GM19239 (cell line): ENCODE measurements at regions not wholly inside any gene's neighbourhood (a gene's known extent, or its start where the extent isn't known, plus 50 kb on each side); places are given as distances from the start of the nearest gene placed in this dataset.
"Not testable (repeated sequence)": the region's sequence is repeated elsewhere in the genome, so short reads cannot be mapped to it uniquely, and the experiment has no call there.

Experiments used
- DNase-seq: peaks from one replicate; pipeline ENCODE4 v3.0.0; 2011; ENCODE audit warnings: low spot score; ENCODE audit not compliant: insufficient read length
- FAIRE-seq: peaks from 2 replicates; lab custom pipeline; 2011; peaks lifted over from hg19 to GRCh38; lab: Jason Lieb, UNC

- DNase-seq (no peak), FAIRE-seq (no peak)
Measured at GRCh38 chr6:26226579-26226967, 138.4 kb upstream of the BTN3A2 start.

GRCh38 chr6:26230351-26230750 is 134.6 kb upstream of the BTN3A2 start:
- FAIRE-seq (no peak), DNase-seq (no peak)

DNA sequence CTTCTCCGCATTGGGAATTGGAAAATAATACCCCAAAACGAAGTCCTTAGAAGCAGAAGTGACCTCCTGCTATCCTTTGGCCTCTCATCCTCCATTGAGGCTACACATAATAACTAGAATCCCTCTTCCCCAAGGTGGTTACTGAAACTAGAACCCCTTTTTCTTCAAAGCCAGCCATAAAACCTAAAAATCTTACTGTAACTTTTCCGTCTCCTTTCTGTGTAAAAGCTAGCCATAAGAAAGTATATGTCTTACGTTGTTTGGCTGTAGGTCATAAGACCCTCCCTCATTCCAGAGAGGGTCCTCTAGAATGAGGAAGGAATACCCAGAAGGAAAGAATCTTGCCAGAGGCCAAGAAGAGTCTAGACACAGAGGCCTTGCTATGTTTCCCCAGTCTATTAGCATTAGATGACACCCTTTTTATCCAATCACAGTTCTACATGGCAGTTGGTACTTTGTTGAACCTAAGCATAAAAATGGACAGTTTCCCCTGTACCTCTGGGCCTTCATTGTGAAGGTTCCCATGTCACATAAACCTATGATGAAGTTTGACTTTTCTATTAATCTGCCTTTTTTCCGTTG is 133.9 kb upstream of the BTN3A2 start:
- FAIRE-seq (no peak), DNase-seq (no peak)

GRCh38 chr6:26232306-26232939 is 132.6 kb upstream of the BTN3A2 start:
- DNase-seq (no peak), FAIRE-seq (no peak)

- FAIRE-seq: peak; percentile 82
- DNase-seq: no peak
Measured at GRCh38 chr6:26232940-26233648, 131.9 kb upstream of the BTN3A2 start.

DNA sequence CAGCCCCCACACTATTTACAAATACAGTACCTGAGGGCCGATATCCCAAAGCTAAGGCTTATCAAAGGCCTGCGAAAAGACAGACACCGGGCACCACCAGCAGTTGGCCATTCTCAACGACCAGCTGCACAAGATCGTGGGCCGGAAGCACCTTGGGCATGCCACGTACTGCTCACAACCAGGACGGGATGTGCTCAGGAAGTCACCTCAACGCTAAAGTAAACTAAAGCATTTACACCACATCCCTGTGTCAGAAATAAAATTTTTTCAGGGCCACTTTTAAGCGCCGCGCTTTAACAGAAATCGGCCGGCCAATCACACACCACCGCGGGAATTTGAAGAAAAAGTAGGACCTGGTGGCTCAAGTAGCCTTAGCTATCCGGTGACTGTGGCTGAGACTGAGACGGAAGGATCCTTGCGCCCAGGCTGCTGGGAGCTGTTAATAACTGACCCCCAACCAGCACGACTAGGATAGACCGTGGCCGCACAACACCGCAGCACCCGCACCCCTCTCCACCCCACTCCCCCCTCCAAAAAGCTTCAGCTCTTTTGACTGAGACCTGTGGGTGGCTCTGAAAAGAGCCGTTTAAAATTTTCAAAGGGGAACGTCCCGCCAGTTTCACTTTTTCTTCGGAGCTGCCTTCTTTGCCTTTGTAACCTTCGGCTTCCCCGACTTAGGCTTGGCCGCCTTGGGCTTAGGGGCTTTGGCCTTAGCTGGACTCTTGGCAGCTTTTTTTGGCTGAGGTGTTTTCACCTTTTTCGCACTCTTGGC is 131.2 kb upstream of the BTN3A2 start:
- FAIRE-seq (peak; percentile 94), DNase-seq (no peak)

DNA sequence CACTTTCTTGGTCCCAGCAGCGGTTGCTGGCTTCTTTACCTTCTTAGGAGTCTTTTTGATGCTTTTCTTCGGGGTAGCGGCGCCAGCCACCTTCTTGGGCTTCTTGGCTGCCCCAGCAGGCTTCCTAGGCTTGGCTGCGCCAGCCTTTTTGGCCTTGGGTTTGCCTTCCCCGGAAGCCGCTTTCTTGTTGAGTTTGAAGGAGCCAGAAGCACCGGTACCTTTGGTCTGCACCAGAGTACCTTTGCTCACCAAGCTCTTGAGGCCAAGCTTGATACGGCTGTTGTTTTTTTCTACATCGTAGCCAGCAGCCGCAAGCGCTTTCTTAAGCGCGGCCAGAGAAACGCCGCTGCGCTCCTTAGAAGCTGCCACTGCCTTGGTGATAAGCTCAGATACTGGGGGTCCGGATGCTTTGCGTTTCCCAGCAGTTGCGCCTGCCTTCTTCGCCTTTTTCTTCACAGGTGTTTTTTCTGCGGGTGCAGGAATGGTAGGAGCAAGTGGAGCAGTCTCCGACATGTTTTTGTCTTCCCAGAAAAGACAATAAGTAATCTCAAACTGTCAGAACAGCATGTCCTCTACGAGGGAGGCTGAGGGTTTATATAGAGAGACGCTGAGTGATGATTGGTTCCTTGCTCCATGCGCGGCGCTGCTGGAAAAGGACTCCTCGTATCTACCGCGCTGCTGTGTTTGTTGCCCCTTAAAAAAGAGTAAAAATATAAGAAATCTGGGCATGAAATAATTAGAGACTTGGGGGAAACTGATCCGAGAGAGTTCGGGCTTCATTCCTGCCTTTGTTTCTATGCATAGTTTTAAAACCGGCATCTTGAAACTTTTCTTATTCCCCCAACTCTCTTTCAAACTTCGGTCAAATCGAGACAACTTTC is 130.3 kb upstream of the BTN3A2 start:
- no peak for DNase-seq
- FAIRE-seq: peak; percentile 94

DNA sequence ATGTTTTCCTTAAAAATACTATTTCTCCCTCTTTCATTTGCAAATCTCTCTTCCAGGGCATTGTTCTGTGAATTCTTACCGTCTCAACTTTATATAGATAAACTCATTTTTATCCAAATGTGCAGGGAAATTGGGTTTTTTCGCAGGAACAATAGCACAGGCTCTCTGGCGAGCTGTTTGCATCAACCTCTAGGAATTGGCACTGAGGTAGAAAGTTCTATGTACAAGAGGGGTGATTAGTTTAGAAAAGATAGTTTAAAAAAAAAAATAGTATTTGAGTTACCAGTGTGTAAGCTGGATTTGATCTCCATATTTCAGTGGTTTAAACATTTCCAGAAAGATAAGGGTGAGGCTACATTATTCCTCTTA is 129.7 kb upstream of the BTN3A2 start:
- DNase-seq (no peak), FAIRE-seq (no peak)

DNA sequence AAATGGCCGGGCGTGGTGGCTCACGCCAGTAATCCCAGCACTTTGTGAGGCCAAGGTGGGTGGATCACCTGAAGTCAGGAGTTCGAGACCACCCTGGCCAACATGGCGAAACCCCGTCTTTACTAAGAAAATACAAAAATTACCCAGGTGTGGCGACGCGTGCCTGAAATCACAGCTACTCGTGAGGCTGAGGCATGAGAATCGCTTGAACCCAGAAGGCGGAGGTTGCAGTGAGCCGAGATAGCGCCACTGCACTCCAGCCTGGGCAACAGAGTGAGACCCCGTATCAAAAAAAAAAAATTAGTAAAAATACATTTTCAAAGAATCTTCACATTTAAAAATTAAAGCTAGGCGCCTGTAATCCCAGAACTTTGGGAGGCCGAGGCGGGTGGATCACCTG is 125.6 kb upstream of the BTN3A2 start:
- not testable (repeated sequence) for FAIRE-seq

GRCh38 chr6:26240157-26241032 is 124.6 kb upstream of the BTN3A2 start:
- FAIRE-seq: peak; percentile 92

More for the DNA sequence above, 125.6 kb upstream of the BTN3A2 start:
- not testable (repeated sequence) for DNase-seq

DNA sequence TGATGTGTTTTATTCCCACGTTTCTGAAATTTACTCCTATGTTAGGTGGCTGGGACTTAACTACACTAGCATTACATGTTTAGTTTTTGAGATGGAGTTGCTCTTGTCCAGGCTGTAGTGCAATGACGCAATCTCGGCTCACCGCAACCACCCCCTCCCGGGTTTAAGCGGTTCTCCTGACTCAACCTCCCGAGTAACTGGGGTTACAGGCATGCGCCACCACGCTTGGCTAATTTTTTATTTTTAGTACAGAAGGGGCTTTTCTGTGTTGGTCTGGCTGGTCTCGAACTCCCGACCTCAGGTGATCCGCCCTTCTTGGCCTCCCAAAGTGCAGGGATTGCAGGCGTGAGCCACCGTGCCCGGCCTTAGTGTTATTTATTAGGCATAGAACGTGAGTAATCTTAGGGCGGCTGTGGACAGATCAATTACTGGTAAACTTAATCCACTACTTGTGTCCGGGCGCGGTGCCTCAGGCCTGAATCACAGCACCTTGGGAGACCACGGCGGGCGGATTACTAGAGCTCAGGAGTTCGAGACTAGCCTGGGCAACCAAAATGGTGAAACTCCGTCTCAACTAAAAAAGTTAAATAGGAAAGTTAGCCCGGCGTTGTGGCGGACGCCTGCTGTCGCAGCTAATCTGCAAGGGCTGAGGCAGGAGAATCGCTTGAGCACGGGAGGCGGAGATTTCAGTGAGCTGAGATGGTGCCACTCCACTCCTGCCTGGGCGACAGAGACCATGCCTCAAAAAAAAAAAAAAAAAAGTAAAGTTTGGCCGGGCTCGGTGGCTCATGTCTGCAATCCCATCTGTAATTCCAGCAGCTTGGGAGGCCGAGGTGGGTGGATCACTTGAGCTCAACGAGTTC is 123.7 kb upstream of the BTN3A2 start:
- DNase-seq: no peak
- FAIRE-seq: no peak

More at GRCh38 chr6:26240157-26241032, 124.6 kb upstream of the BTN3A2 start:
- DNase-seq: no peak

DNA sequence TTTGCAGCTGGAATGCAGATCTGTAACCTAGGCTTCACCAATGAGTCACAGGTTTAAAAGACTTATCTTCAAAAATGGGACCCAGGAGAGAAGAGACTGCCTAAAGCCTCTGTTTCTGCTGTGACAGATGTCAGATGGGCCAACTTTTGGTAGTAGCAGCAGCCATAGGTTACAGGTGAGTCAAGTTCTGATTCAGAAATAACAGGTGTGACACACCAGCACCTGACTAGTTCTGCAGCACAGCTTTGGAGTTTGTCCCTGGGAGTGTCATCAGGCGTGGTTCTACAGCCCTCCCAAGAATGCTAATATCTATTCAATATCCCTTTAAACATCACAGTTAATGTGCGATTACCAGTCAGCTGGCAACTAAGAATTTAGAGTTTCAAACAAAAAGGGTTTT is 121.9 kb upstream of the BTN3A2 start:
- no peak for FAIRE-seq
- DNase-seq: no peak

GRCh38 chr6:26243752-26244151 is 121.2 kb upstream of the BTN3A2 start:
- FAIRE-seq (no peak), DNase-seq (no peak)

DNA sequence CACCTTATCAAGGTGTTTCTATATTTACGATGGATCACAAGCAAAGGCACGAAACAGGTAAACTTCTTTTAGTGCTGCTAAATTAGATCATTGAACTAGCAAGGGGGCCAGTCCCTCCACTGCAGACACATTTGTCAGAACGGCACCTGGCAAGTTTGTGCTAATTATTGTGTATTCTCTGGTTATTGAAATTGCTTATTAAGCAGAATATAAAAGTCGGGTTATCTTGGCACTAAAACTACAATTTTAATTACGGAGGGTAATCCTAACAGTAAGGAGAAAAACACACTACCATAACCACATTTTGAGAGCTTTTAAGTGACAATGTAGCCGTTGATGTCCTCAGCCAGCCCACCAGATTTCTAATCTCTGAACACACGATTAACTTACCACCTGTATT is 118.9 kb upstream of the BTN3A2 start:
- FAIRE-seq (no peak), DNase-seq (no peak)

DNA sequence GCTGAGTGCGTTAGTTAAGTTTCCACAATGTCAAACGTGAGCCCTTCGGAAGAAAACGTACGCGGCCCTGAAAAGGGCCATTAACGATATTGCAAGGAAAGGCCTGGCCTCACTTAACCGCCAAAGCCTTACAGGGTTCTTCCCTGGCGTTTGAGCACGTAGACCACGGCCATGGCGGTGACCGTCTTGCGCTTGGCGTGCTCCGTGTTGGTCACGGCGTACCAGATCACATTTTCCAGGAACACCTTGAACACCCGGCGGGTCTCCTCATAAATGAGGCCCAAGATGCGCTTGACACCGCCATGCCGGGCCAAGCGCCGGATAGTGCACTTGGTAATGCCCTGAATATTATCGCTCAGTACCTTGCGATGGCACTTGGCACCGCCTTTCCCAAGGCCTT is 118.4 kb upstream of the BTN3A2 start:
- DNase-seq (no peak), FAIRE-seq (no peak)

GRCh38 chr6:26249707-26249956 is 115.4 kb upstream of the BTN3A2 start:
- no peak for DNase-seq
- FAIRE-seq: peak; percentile 92

DNA sequence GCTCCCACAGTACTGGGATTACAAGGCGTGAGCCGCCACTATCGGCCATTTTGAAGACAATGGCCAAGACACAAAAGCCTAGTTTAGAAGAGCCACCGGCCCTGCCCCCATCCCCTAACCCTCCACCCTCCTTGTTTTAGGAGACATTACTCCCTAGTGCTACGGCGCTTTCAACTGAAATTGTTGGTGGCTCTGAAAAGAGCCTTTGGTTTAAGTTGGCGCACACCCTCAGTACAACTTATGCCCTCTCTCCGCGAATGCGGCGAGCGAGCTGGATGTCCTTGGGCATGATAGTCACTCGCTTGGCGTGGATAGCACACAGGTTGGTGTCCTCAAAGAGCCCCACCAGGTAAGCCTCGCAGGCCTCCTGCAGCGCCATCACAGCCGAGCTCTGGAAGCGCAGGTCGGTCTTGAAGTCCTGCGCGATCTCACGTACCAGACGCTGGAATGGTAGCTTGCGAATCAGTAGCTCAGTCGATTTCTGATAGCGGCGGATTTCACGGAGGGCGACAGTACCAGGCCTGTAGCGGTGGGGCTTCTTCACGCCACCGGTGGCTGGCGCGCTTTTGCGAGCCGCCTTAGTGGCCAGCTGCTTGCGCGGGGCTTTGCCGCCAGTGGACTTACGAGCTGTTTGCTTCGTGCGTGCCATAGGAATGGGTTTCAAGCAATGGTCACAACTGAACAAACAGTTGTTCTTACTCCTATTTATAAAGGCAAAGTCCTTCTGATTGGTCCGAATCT is 114.9 kb upstream of the BTN3A2 start:
- FAIRE-seq: no peak
- DNase-seq: no peak

GRCh38 chr6:26250698-26251044 is 114.3 kb upstream of the BTN3A2 start:
- FAIRE-seq (no peak), DNase-seq (no peak)
